ENCODE measurements at regions not wholly inside any gene's neighbourhood (a gene's known extent, or its start where the extent isn't known, plus 50 kb on each side); places are given as distances from the start of the nearest gene placed in this dataset.

DNA sequence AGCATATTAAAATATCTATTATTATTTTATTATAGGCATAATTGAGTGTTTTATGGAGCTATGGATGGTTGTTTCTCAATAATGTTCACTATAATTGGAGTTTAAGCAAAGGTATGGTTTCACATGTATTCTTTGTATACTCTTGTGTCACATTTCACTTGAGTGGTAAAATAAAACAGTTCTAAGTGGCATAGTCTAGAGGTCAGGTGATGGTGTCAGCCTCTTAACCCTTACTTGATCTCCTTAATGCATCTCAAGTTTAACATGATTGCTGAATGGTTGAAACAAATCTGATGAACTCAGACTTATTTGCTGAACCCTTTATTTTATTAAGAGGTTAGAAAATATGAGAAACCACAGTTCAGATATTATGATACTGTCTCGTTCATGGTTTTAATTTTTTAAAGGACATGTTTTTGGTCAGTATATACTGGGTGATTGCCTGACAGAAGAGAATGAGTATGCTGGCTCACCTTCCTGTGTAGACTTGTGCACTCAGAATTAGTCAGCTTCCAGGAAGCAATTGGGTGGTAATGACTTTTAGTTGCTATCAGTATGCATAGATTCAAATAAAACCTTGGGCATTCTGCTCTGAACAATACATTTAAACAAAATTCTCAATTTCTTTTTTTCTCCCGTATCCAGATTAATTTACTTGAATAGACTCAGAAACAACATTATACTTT, 464.6 kb downstream of the PCNX1 start:
- Mint-ChIP-seq H3K27me3 (ENCODE audit: low read depth) (no peaks in the 10 kb centered on the region), H3K4me3 (ENCODE audit: low read depth) (no peak overlapping the region), H3K36me3 (ENCODE audit: low read depth) (peaks cover 46% of the 10 kb centered on the region), H3K9me3 (peaks cover 19% of the 10 kb centered on the region), H3K4me1 (ENCODE audit: low read depth) (peaks cover 26% of the 10 kb centered on the region), H3K27ac (peak overlapping the region; percentile 71)
- intact Hi-C loops (cut with micrococcal nuclease) = loop anchor here (2.0 to 5.0 kb wide), 3 partner anchors 27 to 40 kb away; no protein-coding TSS in a partner anchor
- no peak for DNase-seq (ENCODE audit: low spot score)

DNA sequence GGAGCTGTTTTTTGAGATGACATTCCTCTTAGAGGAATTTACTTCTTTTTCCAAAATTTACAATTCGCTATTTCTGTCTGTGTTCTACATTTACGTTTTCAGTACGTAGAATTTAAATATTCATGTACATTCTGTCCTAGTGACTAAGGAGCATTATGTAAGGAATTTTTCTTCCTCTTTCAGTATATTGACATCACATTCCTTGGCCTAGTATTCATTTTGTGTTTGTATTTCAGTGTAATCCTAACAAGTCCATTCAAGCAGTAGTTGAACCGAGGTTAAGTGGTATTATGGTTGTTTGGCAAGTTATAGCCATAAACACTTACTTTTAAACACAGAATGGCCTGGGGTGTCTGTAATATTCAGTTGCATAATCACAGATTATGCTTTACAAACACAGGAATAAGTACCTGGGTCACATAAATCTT, 465.2 kb downstream of the PCNX1 start:
- H3K27me3 Mint-ChIP-seq (ENCODE audit: low read depth) = no peaks in the 10 kb centered on the region
- peak overlapping the region; percentile 71 for H3K27ac Mint-ChIP-seq
- intact Hi-C loops (cut with micrococcal nuclease) = loop anchor here (2.0 to 5.0 kb wide), 3 partner anchors 26 to 40 kb away; no protein-coding TSS in a partner anchor
- DNase-seq (ENCODE audit: low spot score) = no peak
- H3K4me1 Mint-ChIP-seq (ENCODE audit: low read depth) = peaks cover 26% of the 10 kb centered on the region
- no peak overlapping the region for H3K4me3 Mint-ChIP-seq (ENCODE audit: low read depth)
- H3K9me3 Mint-ChIP-seq = peaks cover 20% of the 10 kb centered on the region
- H3K36me3 Mint-ChIP-seq (ENCODE audit: low read depth) = peaks cover 46% of the 10 kb centered on the region

DNA sequence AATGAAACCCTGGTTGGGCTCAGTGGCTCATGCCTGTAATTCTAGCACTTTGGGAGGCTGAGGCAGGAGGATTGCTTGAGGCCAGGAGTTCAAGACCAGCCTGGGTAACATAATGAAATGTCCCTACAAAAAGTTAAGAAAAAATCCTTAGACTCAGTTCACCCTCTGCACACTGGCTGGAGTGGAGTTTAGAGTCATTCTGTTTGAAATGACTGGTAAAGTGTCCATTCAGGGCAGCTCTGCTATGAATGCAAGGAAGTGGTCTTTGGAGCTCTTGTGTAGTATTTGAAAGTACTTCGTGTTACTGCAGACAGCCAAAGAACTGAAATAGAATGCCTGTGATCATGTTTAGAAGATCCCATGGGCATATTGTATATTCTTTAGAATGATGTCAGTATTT, 466.5 kb downstream of the PCNX1 start:
- no peaks in the 10 kb centered on the region for H3K27me3 Mint-ChIP-seq (ENCODE audit: low read depth)
- peaks cover 57% of the 10 kb centered on the region for H3K36me3 Mint-ChIP-seq (ENCODE audit: low read depth)
- peaks cover 33% of the 10 kb centered on the region for H3K9me3 Mint-ChIP-seq
- H3K27ac Mint-ChIP-seq = peak overlapping the region; percentile 69
- intact Hi-C loops (cut with micrococcal nuclease) = loop anchor here (2.0 to 5.0 kb wide), 3 partner anchors 25 to 41 kb away; no protein-coding TSS in a partner anchor
- no peak overlapping the region for H3K4me3 Mint-ChIP-seq (ENCODE audit: low read depth)
- H3K4me1 Mint-ChIP-seq (ENCODE audit: low read depth) = peaks cover 38% of the 10 kb centered on the region
- DNase-seq (ENCODE audit: low spot score) = no peak

DNA sequence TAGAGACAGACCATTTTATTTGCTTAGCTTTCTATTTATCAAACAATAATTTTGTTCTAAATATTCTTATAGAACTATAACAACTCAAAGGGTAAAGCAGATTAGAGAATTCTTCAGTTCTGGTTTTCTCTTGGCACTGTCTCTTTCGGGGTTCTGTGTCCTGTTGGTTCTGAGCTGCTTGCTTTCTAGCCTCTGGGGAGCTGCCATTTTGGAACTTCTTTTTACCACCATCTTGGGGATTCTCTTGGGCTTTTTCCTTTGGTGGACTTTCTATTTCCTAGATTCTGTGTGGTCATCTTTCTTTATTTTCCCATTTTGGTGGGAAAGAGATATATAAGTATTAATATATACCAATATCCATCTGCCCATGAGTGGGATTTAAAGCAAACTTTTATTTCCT, 467.7 kb downstream of the PCNX1 start:
- Mint-ChIP-seq H3K27ac (no peak overlapping the region), H3K4me1 (ENCODE audit: low read depth) (peaks cover 41% of the 10 kb centered on the region), H3K9me3 (peaks cover 36% of the 10 kb centered on the region), H3K27me3 (ENCODE audit: low read depth) (no peaks in the 10 kb centered on the region), H3K36me3 (ENCODE audit: low read depth) (peaks cover 65% of the 10 kb centered on the region), H3K4me3 (ENCODE audit: low read depth) (no peak overlapping the region)
- DNase-seq (ENCODE audit: low spot score) = no peak
- intact Hi-C loops (cut with micrococcal nuclease) = loop anchor here (5.0 kb wide), 2 partner anchors 37 to 43 kb away; no protein-coding TSS in a partner anchor

DNA sequence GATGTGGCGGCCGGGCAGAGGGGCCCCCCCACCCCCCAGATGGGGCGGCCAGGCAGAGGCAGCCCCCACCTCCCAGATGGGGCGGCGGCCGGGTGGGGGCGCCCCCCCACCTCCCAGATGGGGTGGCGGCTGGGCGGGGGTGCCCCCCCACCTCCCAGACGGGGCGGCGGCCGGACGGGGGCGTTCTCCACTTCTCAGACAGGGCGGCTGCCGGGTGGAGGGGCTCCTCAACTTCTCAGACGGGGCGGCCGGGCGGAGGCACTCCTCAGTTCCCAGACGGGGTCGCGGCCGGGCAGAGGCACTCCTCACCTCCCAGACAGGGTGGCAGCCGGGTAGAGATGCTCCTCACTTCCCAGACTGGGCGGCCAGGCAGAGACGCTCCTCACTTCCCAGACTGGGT, 469.8 kb downstream of the PCNX1 start:
- intact Hi-C loops (cut with micrococcal nuclease) = no loop called here
- Mint-ChIP-seq H3K4me1 (ENCODE audit: low read depth) (peaks cover 33% of the 10 kb centered on the region), H3K9me3 (peaks cover 40% of the 10 kb centered on the region), H3K4me3 (ENCODE audit: low read depth) (no peak overlapping the region), H3K27me3 (ENCODE audit: low read depth) (no peaks in the 10 kb centered on the region), H3K36me3 (ENCODE audit: low read depth) (peaks cover 71% of the 10 kb centered on the region), H3K27ac (no peak overlapping the region)
- DNase-seq (ENCODE audit: low spot score) = no peak

DNA sequence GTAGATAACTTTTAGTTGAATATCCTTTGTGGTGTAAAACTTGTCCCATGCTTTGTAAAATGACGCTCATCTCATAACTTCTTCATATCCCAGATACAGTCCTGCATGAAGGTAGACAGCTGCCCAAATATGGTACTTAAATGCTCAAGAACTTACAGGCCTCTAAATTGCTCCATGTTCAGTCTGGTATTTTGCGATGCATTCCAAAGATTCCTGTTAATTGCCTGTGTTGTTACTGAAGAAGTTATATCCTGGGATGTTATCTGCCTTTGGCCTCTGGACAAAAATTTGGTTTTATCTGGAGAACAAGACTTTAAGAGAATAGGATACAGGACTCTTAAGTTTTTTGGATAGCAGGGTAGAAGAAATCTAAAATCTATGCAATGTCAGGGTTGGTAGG, 473.0 kb downstream of the PCNX1 start:
- intact Hi-C loops (cut with micrococcal nuclease) = no loop called here
- no peaks in the 10 kb centered on the region for H3K27me3 Mint-ChIP-seq (ENCODE audit: low read depth)
- DNase-seq (ENCODE audit: low spot score) = no peak
- H3K4me1 Mint-ChIP-seq (ENCODE audit: low read depth) = peaks cover 35% of the 10 kb centered on the region
- H3K9me3 Mint-ChIP-seq = peaks cover 35% of the 10 kb centered on the region
- no peak overlapping the region for H3K4me3 Mint-ChIP-seq (ENCODE audit: low read depth)
- peaks cover 74% of the 10 kb centered on the region for H3K36me3 Mint-ChIP-seq (ENCODE audit: low read depth)
- no peak overlapping the region for H3K27ac Mint-ChIP-seq

DNA sequence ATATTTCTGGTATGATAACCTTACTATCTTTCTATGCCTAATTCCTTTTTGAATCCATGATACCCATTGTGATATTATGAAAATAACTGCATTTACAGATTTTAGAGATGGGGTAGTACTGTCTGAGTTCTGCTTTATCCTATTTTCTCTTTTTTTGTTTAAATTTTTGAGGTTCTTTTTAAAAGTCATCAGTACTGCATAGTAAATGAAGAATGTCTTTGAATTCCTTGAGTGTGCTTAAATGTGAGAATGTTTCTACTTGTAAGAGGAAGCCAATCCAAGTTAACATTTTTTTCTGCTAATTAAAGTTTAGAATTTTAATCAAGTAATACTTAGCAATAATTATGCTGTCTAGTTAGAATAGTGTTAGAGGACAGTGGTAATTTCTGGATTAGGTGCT, 474.6 kb downstream of the PCNX1 start:
- DNase-seq (ENCODE audit: low spot score) = no peak
- H3K27ac Mint-ChIP-seq = no peak overlapping the region
- peaks cover 38% of the 10 kb centered on the region for H3K4me1 Mint-ChIP-seq (ENCODE audit: low read depth)
- H3K27me3 Mint-ChIP-seq (ENCODE audit: low read depth) = no peaks in the 10 kb centered on the region
- H3K4me3 Mint-ChIP-seq (ENCODE audit: low read depth) = no peak overlapping the region
- H3K9me3 Mint-ChIP-seq = peaks cover 21% of the 10 kb centered on the region
- H3K36me3 Mint-ChIP-seq (ENCODE audit: low read depth) = peaks cover 65% of the 10 kb centered on the region
- intact Hi-C loops (cut with micrococcal nuclease) = no loop called here

DNA sequence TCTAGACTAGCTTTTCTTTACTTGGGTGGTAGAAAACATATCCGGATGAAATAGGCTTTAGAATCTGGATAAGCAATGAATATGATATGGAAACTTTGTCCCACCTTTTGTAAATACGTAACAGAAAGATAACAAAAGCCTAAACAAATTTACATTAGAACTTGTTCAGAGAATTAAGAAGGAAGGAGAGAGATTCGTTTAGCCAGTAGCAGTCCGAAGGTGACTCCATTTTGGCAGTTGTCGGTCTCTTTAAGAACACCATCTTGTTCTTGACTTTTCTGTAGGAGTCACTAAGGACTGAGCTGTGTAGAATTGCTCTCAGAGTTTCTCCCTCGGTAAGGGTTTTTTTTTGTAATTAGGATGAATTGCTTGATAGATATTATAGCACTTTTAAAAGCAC, 475.1 kb downstream of the PCNX1 start:
- Mint-ChIP-seq H3K4me3 (ENCODE audit: low read depth) (no peak overlapping the region), H3K4me1 (ENCODE audit: low read depth) (peaks cover 38% of the 10 kb centered on the region), H3K36me3 (ENCODE audit: low read depth) (peaks cover 64% of the 10 kb centered on the region), H3K9me3 (peaks cover 21% of the 10 kb centered on the region), H3K27me3 (ENCODE audit: low read depth) (no peaks in the 10 kb centered on the region), H3K27ac (no peak overlapping the region)
- intact Hi-C loops (cut with micrococcal nuclease) = no loop called here
- no peak for DNase-seq (ENCODE audit: low spot score)

DNA sequence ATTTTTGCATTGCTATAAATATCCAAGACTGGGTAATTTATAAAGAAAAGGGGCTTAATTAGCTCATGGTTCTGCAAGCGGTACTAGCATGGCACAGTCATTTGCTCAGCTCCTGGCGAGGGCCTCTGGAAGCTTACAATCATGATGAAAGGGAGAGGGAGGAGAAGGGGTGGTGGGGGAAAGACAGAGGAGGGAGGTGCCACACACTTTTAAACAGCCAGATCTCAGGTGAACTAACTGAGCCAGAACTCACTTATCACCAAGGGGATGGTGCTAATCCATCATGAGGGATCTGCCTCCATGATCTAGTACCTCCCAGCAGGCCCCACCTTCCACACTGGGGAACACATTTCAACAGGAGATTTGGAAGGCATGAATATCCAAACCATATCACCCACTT, 476.3 kb downstream of the PCNX1 start:
- Mint-ChIP-seq H3K4me3 (ENCODE audit: low read depth) (no peak overlapping the region), H3K4me1 (ENCODE audit: low read depth) (peaks cover 32% of the 10 kb centered on the region), H3K36me3 (ENCODE audit: low read depth) (peaks cover 52% of the 10 kb centered on the region), H3K27me3 (ENCODE audit: low read depth) (no peaks in the 10 kb centered on the region), H3K27ac (no peak overlapping the region), H3K9me3 (peaks cover 9% of the 10 kb centered on the region)
- intact Hi-C loops (cut with micrococcal nuclease) = no loop called here
- DNase-seq (ENCODE audit: low spot score) = no peak

DNA sequence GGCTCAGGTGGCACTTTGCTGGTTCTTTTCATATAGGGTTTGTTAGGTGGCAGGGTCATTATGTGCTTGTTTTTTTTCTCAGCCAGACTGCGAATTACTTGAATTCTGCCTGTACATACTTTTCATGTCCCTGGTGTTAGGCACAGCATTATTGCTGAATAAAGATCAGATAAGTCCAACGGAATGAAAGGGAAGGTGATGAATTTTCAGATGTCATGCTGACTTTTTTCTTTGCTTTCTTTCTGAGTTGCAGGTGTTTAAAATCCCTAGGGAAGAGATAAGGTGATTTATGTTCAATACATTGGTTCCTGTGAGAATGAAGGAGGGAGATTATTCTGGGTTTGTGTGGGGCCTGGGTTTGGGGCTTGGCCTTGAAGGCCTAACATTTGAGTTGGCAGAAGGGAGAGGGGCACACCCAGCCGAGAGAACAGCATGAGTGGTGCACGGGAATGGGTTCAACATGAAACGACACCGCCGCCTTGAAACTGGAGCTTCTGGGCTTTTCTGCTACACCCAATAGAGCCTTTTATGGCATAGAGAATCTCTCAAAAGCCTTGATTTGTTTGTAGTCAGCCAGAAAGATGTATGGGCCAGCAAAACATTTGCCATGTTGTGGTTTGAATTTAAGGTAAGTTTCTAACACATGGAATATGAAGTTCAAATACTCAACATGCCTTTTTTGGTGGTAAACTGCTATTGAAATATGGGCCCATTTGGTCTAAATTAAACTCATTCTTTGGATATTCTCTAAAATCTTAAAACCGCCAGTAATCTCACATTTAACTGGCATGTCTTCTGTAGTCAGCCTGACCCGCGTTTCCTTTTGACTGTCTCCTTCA, 477.0 kb downstream of the PCNX1 start:
- Mint-ChIP-seq H3K4me1 (ENCODE audit: low read depth) (peaks cover 31% of the 10 kb centered on the region), H3K36me3 (ENCODE audit: low read depth) (peaks cover 49% of the 10 kb centered on the region), H3K27ac (no peak overlapping the region), H3K4me3 (ENCODE audit: low read depth) (no peak overlapping the region), H3K9me3 (peaks cover 4% of the 10 kb centered on the region), H3K27me3 (ENCODE audit: low read depth) (no peaks in the 10 kb centered on the region)
- no peak for DNase-seq (ENCODE audit: low spot score)
- intact Hi-C loops (cut with micrococcal nuclease) = no loop called here

DNA sequence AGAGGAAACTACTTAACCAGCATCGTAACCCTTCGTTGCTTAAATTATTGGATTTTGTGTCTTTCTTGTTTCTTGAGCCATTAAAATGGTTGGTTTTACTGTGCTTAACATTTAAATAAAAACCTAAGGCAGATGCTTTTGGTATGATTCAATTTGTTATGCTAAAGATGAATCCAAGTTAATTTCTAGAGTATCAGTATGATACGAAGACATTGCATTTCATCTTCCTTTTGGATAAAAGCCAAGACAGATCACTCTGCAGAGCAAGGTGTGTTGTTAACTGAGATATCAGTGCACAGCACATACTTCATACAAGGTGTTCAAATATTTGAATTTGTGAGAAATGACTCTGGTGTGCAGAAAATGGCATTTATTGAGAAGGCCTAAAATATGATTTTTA, 480.5 kb downstream of the PCNX1 start:
- Mint-ChIP-seq H3K36me3 (ENCODE audit: low read depth) (peaks cover 27% of the 10 kb centered on the region), H3K9me3 (no peaks in the 10 kb centered on the region), H3K4me3 (ENCODE audit: low read depth) (no peak overlapping the region), H3K27ac (no peak overlapping the region), H3K4me1 (ENCODE audit: low read depth) (peaks cover 27% of the 10 kb centered on the region), H3K27me3 (ENCODE audit: low read depth) (no peaks in the 10 kb centered on the region)
- intact Hi-C loops (cut with micrococcal nuclease) = no loop called here
- DNase-seq (ENCODE audit: low spot score) = no peak

DNA sequence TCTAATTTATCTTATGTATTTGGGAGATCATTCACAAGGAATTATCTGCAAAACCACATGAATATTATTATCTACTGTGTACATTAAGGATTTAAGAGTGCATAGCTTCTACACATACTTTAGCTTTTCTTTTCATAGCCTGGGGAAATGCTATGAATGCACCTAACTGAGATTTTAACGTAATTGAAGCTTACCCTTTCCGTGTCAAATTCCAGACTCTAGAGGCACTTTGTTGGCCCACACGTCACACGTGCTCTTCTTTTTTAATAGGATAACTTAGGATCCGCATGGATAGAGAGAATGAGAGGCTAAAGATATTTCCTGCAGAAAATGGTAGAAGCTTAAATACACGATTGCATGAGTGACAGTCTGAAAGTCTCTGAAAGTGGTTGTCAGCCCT, 481.1 kb downstream of the PCNX1 start:
- no peak for DNase-seq (ENCODE audit: low spot score)
- Mint-ChIP-seq H3K27ac (no peak overlapping the region), H3K36me3 (ENCODE audit: low read depth) (peaks cover 23% of the 10 kb centered on the region), H3K27me3 (ENCODE audit: low read depth) (no peaks in the 10 kb centered on the region), H3K4me3 (ENCODE audit: low read depth) (no peak overlapping the region), H3K4me1 (ENCODE audit: low read depth) (peaks cover 26% of the 10 kb centered on the region), H3K9me3 (no peaks in the 10 kb centered on the region)
- intact Hi-C loops (cut with micrococcal nuclease) = no loop called here

DNA sequence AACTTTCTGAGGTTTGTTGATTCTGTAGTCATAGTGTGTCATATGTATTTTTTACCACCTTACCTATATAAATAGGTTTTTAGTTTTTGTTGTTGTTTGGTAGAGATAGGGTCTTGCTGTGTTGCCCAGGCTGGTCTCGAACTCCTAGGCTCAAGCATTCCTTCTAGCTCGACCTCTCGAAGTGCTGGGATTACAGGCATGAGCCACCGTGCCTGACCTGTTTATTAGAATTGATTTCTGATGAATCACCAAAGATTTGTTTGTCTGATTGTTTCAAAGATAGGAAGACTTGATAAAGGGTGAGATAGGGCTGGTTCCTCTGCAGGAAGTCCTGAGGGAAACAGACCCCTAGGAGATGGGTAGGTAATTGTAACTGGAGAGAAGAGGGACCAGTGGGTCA, 481.6 kb downstream of the PCNX1 start:
- H3K4me3 Mint-ChIP-seq (ENCODE audit: low read depth) = no peak overlapping the region
- H3K9me3 Mint-ChIP-seq = no peaks in the 10 kb centered on the region
- no peaks in the 10 kb centered on the region for H3K27me3 Mint-ChIP-seq (ENCODE audit: low read depth)
- peak overlapping the region; percentile 14 for H3K27ac Mint-ChIP-seq
- H3K4me1 Mint-ChIP-seq (ENCODE audit: low read depth) = peaks cover 27% of the 10 kb centered on the region
- H3K36me3 Mint-ChIP-seq (ENCODE audit: low read depth) = peaks cover 19% of the 10 kb centered on the region
- intact Hi-C loops (cut with micrococcal nuclease) = no loop called here
- no peak for DNase-seq (ENCODE audit: low spot score)

Measured in activated T-helper 2 cell treated with anti-CD3 and anti-CD28 coated beads, Interferon-gamma antibody, Interleukin-2, Interleukin-4, amounts not matched to agents 10 μg/mL and 5 μg/mL and 100 μg/mL, durations not matched to agents 14 hours and 24 hours and 36 hours (primary cell).